Prostate gland (tissue), 2 donors: ENCODE measurements at regions not wholly inside any gene's neighbourhood (a gene's known extent, or its start where the extent isn't known, plus 50 kb on each side); places are given as distances from the start of the nearest gene placed in this dataset.

Source experiments
- CTCF ChIP-seq, 4 experiments: fragments of 200-600 bp in 2 of 4; fragments of 450-650 bp in 2 of 4; sonication (generic) in 2 of 4; IDR thresholded peaks; 1 replicate in 3 of 4; 2 replicates in 1 of 4; pipeline ENCODE4 v1.5.1; 2016 to 2019; ENCODE audit warnings: antibody characterized with exemption in 4 of 4, mild to moderate bottlenecking in 2 of 4, moderate library complexity in 2 of 4
- POLR2A ChIP-seq: fragments of 450-650 bp; IDR thresholded peaks from one replicate; pipeline ENCODE4 v1.6.1; 2016; ENCODE audit warnings: antibody characterized with exemption, mild to moderate bottlenecking

- no peak for TF ChIP-seq CTCF (IDR thresholded peaks at IDR 0.05)
- TF ChIP-seq POLR2A: no peak
Measured at GRCh38 chr5:113703266-113703665, 189.8 kb downstream of the YTHDC2 start.
